ENCODE measurements at regions not wholly inside any gene's neighbourhood (a gene's known extent, or its start where the extent isn't known, plus 50 kb on each side); places are given as distances from the start of the nearest gene placed in this dataset.

- DNase-seq (ENCODE audit: low spot score in 2 of 2) = no peak
- H3K4me1 ChIP-seq = no peaks in the 10 kb centered on the region
- no peaks in the 10 kb centered on the region for H3K27me3 ChIP-seq
- no peaks in the 10 kb centered on the region for H3K36me3 ChIP-seq
- H3K27ac ChIP-seq = no peak overlapping the region
- H3K4me3 ChIP-seq = no peak overlapping the region
- no peaks in the 10 kb centered on the region for H3K9me3 ChIP-seq
- intact Hi-C loops (cut with DNase I; ENCODE audit: low total_unique reads) = no loop called here
- TF ChIP-seq POLR2A (IDR thresholded peaks at IDR 0.05) (no peak), CTCF (IDR thresholded peaks at IDR 0.05) (no peak), POLR2AphosphoS5 (IDR thresholded peaks at IDR 0.05) (no peak)
Measured at GRCh38 chr5:148923023-148923422, 96.6 kb downstream of the ADRB2 start.

GRCh38 chr5:148924817-148925216, 98.4 kb downstream of the ADRB2 start:
- DNase-seq (ENCODE audit: low spot score in 2 of 2) = peak in 1 of 2 donors; percentile 58
- H3K4me1 ChIP-seq = no peaks in the 10 kb centered on the region
- H3K27me3 ChIP-seq = no peaks in the 10 kb centered on the region
- TF ChIP-seq POLR2A (IDR thresholded peaks at IDR 0.05) (no peak), POLR2AphosphoS5 (IDR thresholded peaks at IDR 0.05) (peak in 1 of 3 donors; percentile 17)
- H3K4me3 ChIP-seq = no peak overlapping the region
- intact Hi-C loops (cut with DNase I; ENCODE audit: low total_unique reads) = no loop called here
- peak overlapping the region in 1 of 2 donors; percentile 30 for H3K27ac ChIP-seq
- no peaks in the 10 kb centered on the region for H3K9me3 ChIP-seq
- H3K36me3 ChIP-seq = no peaks in the 10 kb centered on the region

GRCh38 chr5:148926207-148926606, 99.8 kb downstream of the ADRB2 start:
- no peak for DNase-seq (ENCODE audit: low spot score in 2 of 2)
- Histone ChIP-seq H3K36me3 (no peaks in the 10 kb centered on the region), H3K27me3 (no peaks in the 10 kb centered on the region), H3K9me3 (no peaks in the 10 kb centered on the region), H3K4me3 (no peak overlapping the region), H3K4me1 (no peaks in the 10 kb centered on the region), H3K27ac (no peak overlapping the region)
- intact Hi-C loops (cut with DNase I; ENCODE audit: low total_unique reads) = no loop called here
- TF ChIP-seq POLR2AphosphoS5 (IDR thresholded peaks at IDR 0.05) = no peak
- no peak for TF ChIP-seq CTCF (IDR thresholded peaks at IDR 0.05)
- TF ChIP-seq POLR2A (IDR thresholded peaks at IDR 0.05) = no peak

GRCh38 chr5:148927307-148927946, 101.0 kb downstream of the ADRB2 start:
- no peak overlapping the region for H3K4me3 ChIP-seq

GRCh38 chr5:148928141-148928540, 101.7 kb downstream of the ADRB2 start:
- Histone ChIP-seq H3K27me3 (no peaks in the 10 kb centered on the region), H3K36me3 (no peaks in the 10 kb centered on the region), H3K4me1 (no peaks in the 10 kb centered on the region), H3K9me3 (no peaks in the 10 kb centered on the region), H3K27ac (no peak overlapping the region), H3K4me3 (no peak overlapping the region)
- intact Hi-C loops (cut with DNase I; ENCODE audit: low total_unique reads) = no loop called here
- no peak for TF ChIP-seq POLR2A (IDR thresholded peaks at IDR 0.05)
- no peak for TF ChIP-seq POLR2AphosphoS5 (IDR thresholded peaks at IDR 0.05)
- TF ChIP-seq CTCF (IDR thresholded peaks at IDR 0.05) = no peak
- no peak for DNase-seq (ENCODE audit: low spot score in 2 of 2)

More at GRCh38 chr5:148927307-148927946, 101.0 kb downstream of the ADRB2 start:
- no peaks in the 10 kb centered on the region for H3K4me1 ChIP-seq
- intact Hi-C loops (cut with DNase I; ENCODE audit: low total_unique reads) = no loop called here
- H3K27me3 ChIP-seq = no peaks in the 10 kb centered on the region
- no peak for TF ChIP-seq POLR2A (IDR thresholded peaks at IDR 0.05)
- TF ChIP-seq POLR2AphosphoS5 (IDR thresholded peaks at IDR 0.05) = no peak
- TF ChIP-seq CTCF (IDR thresholded peaks at IDR 0.05) = no peak
- no peaks in the 10 kb centered on the region for H3K9me3 ChIP-seq
- H3K36me3 ChIP-seq = no peaks in the 10 kb centered on the region
- no peak for DNase-seq (ENCODE audit: low spot score in 2 of 2)
- no peak overlapping the region for H3K27ac ChIP-seq
